GM21786 (cell line): ENCODE measurements at regions not wholly inside any gene's neighbourhood (a gene's known extent, or its start where the extent isn't known, plus 50 kb on each side); places are given as distances from the start of the nearest gene placed in this dataset.
"Not testable (repeated sequence)": the region's sequence is repeated elsewhere in the genome, so short reads cannot be mapped to it uniquely, and the experiment has no call there.

ENCODE experiments used
- ATAC-seq: cut with Tn5 transposase; IDR thresholded peaks from one replicate; pipeline ENCODE4 v1.9.1; 2021; ENCODE audit not compliant: unreplicated experiment

GRCh38 chr5:117594166-117594565 is 1019.5 kb upstream of the SEMA6A start:
- no peak for ATAC-seq

- ATAC-seq: peak; percentile 73
Observed at GRCh38 chr5:117590944-117591343, 1016.3 kb upstream of the SEMA6A start.

DNA sequence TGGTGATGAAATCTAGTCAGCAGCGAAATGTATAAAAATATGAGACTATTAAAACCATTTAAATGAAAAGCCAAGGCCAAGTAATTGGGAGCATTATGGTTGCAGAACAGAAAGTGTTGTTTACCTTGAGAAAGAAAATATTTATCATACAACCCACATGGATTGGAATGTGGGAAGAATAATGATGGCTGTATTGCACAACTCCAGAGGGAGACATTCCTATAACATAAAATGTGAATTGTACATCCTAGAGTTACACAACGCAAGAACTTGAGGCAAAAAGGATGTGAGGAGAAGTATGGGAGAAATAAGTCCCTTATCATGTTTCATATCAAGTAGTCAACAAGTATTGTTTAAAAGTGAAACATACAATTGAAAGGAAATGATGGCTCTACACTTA is 1014.0 kb upstream of the SEMA6A start:
- ATAC-seq: no peak

DNA sequence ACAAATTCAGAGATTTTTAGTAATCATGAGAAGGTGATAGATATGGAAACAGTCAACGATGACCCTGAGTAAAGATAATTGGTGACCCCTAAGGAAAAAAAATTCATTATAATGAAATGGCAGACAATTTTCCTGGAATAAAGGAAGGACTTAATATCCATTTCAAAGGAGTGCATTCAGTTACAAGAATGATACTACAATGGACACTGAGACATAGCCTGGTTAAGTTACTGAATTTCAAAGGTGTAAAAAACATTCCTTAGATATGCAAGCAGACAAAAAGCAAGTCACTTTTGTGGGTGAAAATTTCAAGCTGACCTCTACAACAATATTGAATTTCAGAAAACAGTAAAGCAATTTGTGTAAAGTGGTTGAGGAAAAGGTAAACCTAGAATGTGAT is 1012.5 kb upstream of the SEMA6A start:
- ATAC-seq: no peak

DNA sequence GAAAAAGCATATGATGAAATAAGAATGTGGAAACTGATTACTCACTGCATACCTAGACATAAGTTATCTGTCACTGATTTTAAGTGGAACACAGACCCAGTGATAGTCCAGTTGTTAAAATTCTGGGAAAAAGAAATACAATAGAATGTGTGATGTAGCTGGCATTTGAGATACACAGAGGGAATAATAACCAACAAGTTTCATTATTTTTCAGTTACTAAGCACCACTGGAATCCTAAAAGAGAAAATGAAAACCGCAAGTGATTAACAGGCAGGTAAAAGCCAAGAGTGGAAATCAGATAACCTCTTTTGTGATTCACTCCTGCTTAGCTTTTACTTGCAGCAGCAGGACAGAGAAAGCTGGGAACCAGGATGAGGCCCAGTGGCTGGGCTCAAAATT is 994.0 kb upstream of the SEMA6A start:
- ATAC-seq: no peak

- ATAC-seq: no peak
Observed at GRCh38 chr5:117568126-117568525, 993.5 kb upstream of the SEMA6A start.

DNA sequence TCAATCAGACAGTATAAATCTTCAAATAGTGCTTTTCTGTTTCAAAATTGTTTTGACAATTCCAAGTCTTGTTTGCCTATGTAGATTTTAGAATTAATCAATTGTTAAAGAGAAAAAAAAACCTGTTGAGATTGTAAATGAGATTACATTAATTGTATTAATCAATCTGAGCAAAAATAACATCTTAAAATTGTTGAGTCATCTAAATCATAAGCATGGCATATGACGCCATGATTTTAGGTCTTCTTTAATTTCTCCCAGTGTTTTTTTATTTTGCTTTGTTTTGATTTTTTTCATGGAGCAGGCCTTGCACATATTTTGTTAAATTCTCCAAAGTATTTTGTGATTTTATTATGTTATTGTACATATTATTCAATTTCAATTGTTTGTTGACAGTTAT is 988.0 kb upstream of the SEMA6A start:
- no peak for ATAC-seq

GRCh38 chr5:117561531-117561930 is 986.9 kb upstream of the SEMA6A start:
- ATAC-seq: no peak

DNA sequence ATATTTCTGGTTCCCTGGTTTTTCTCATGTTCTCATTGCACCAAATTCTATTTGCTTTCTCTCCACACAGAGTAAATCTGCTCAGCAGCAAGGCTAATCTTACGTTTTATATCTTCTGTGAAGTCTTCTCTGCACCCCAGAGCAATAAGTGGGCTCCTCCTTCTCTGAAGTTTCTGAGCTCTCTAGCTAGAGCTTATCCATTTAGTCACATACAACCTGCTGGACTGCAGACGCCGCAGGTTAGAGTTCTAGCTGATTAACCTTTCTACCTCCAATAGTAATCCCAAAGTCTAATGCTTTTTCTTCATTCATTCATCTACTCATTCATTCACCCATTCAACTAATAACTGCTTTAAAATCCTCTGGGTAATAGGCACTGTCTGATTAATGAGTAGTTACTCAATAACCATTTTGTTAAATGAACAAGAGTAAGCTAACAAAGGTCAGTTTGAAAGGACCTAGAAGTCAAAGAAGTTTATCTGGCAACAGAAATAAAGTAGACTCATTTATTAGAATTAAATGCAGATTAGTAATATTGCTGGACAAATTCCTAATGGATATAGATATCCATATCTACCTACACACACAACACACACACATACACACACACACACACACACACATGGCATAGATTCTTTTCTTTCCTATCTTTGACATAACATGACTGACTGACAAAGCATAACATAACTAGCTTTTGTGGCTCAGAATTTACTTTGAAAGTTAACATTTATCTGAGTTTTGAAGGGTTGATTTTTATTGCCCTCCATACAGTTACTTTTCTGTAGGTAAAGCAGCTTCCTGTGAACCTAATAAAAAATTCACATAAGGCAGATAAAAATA is 984.6 kb upstream of the SEMA6A start:
- no peak for ATAC-seq

- ATAC-seq: no peak
Observed at GRCh38 chr5:117551236-117551635, 976.6 kb upstream of the SEMA6A start.

DNA sequence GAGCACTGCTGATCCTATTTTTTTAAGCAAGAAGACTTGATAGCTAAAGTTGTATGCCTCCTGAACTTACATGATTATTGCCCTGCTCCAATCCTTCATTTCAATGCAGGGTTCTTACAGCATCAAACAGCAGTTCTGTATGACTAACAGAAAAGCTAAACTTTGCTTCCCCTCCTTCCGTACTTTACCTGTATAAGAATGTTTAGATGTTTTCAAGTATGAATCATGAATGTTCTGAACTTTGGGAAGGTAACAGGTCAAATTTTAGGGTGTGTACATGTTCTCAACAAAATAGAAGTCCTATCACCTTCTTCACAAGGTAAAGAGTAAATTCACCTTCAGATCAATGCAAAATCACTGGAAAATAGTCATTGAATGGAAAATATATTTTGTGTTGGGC is 972.6 kb upstream of the SEMA6A start:
- ATAC-seq: no peak

DNA sequence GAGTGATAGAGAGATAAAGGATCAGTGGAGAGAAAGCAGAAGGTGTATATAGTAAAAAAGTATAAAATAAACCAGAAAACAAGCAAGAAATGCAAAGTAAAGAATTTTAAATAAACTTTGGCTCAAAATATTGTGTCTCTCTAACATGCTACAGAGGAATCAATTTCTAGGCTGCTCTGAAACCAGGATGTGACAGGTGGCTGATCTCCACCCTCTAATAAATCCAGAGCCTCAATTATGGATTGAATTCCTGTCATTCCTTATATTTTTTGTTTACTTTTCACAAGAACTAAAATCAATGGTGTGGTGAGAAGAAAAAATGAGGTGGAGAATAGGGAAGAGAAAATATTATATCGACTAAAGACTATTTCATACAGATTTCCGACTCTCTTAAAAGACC is 965.1 kb upstream of the SEMA6A start:
- no peak for ATAC-seq

GRCh38 chr5:117533792-117534191 is 959.2 kb upstream of the SEMA6A start:
- no peak for ATAC-seq

- not testable (repeated sequence) for ATAC-seq
Observed at GRCh38 chr5:117533051-117533670, 958.5 kb upstream of the SEMA6A start.

- no peak for ATAC-seq
Observed at GRCh38 chr5:117519957-117520500, 945.4 kb upstream of the SEMA6A start.

DNA sequence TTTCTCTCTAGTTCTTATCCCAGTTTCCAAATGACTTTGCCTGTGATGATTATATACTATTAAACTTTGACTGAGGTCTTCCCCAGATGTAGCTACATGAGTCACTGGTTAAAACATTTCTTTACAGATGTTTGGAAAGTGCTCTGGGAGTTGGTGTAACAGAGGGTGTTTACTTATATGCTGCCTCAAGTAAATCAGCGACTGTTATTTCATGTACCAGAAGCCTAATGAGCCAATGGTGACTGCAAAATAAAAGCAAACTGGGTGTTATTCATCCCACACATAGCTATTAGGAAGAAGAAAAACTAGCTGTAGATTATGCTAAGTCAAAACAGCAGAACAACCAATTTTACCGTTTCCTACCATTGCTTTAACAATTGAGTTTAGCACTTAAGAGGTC is 929.7 kb upstream of the SEMA6A start:
- no peak for ATAC-seq

DNA sequence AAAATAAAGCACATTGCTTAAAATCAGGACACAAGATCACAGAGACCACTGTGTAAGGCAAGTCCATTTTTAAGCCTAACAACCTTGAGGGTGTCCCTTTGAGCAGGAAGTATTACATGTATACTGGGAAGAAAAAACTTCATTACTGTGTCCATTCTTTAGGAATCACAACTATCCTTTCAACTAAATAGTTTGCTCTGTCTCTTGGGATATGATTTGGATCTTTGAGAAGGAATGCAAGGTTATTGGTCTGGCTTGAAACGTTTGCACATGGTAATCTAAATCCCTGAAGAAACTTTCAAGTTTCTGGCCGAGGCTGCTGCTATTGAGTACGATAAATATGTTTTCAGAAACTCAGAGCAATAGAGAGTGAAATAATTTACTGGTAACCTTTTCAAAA is 923.0 kb upstream of the SEMA6A start:
- ATAC-seq: no peak

DNA sequence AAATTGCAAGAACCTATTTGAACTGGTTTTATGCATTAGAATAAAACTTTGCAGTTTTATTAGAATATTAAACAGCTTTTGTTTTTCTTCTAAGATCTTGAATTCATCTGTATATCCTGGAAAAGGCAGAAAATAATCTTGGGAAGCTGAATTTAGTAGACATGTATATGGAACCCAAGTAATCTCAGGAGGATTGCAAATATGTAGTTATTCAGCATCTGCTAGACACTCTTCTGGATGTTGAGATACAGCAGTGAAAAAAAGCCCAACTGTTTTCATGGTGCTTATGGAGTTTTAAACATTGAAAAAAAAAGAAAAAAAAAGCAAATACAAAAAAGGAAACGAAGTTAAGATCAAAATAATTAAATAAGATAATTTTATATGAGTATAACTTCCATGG is 922.2 kb upstream of the SEMA6A start:
- no peak for ATAC-seq

- ATAC-seq: no peak
Observed at GRCh38 chr5:117494188-117494587, 919.6 kb upstream of the SEMA6A start.

DNA sequence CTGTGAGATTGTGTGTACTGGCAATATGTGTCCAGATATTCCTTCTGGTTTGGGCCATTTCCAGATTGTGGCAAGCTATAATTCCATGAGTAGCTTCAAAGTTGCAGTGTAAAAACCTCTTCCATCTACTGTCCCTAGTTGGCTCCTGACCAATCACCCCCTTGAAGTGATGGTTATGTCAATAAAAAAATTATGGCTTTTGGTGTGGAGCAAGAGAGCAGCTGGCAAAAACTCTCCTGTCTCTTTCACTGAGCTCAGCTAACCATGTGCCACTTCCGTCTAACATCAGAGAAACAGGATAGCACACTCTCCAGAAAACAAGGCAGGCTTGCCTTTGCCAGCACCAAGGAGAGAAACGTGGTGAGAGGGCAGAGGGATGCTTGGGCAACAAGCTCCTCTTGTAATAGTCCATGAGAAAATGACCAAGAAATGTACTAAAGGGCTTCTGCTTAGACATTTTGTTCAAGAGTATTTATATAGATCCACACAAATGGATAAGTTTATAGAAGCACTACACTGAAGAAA is 914.4 kb upstream of the SEMA6A start:
- ATAC-seq: no peak

DNA sequence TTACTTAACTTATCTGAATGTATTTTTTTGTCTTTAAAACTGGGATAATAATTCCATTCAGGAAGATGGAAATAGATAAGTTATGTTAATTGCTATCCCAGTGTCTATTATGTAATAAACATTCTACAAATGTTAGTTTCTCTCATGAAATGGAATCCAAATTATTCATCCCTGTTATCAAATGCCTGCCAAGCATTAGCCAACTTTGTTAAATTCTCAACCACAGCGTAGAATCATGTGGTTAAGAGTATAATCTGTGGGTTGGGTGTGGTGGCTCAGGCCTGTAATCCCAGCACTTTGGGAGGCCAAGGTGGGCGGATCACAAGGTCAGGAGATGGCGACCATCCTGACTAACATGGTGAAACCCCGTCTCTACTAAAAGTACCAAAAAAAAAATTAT is 912.9 kb upstream of the SEMA6A start:
- ATAC-seq: no peak

- no peak for ATAC-seq
Observed at GRCh38 chr5:117486879-117487391, 912.3 kb upstream of the SEMA6A start.
